Nephron (organoid): ENCODE measurements at regions not wholly inside any gene's neighbourhood (a gene's known extent, or its start where the extent isn't known, plus 50 kb on each side); places are given as distances from the start of the nearest gene placed in this dataset.
A peak's percentile ranks its signal among the peaks of the same experiment; 100 is the strongest.

Source experiments
- H3K27ac Mint-ChIP-seq, 3 experiments: 2 replicates each; pipeline ENCODE4 v1.8.0; 2020; ENCODE audit warnings: mixed read lengths in 3 of 3, mild to moderate bottlenecking in 2 of 3, moderate library complexity in 1 of 3
- H3K27me3 Mint-ChIP-seq: 2 replicates; pipeline ENCODE4 v1.8.0; 2021; ENCODE audit warnings: low read depth, mild to moderate bottlenecking, moderate library complexity, mixed read lengths
- H3K36me3 Mint-ChIP-seq: 2 replicates; pipeline ENCODE4 v1.8.0; 2020; ENCODE audit warnings: low read depth, mixed read lengths
- H3K4me1 Mint-ChIP-seq: 2 replicates; pipeline ENCODE4 v1.8.0; 2020; ENCODE audit warnings: mixed read lengths
- H3K4me3 Mint-ChIP-seq, 3 experiments: 2 replicates each; pipeline ENCODE4 v1.8.0; 2020; ENCODE audit warnings: mild to moderate bottlenecking in 3 of 3, mixed read lengths in 3 of 3, moderate library complexity in 2 of 3
- H3K9me3 Mint-ChIP-seq: 2 replicates; pipeline ENCODE4 v1.8.0; 2020; ENCODE audit warnings: mixed read lengths
- TF ChIP-seq, protein P1 (sequence below), 3 experiments: fragments of 200-600 bp; sonication (generic); IDR thresholded peaks; one replicate each; pipeline ENCODE4 v1.5.0; 2021; ENCODE audit warnings: antibody characterized with exemption in 3 of 3; ENCODE audit not compliant: unreplicated experiment in 3 of 3

DNA sequence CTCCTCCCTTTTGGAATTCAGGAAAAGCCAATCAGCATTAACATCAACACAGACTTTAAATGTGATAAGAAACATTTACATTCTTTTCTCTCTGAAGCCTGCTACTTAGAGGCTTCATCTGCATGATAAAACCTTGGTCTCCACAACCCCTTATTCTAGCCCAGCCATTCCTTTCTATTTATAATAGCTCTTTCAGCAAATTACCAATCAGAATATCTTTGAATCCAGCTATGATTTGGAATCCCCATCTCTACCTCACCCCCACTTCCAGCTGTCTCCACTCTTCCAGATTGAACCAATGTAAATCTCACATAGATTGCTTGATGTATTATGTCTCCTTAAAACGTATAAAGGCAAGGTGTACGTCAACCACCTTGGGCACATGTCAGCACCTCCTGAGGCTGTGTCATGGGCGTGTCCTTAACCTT is 139.7 kb downstream of the TUSC7 start:
- H3K4me3 Mint-ChIP-seq: no peak overlapping the region
- H3K27me3 Mint-ChIP-seq: peaks cover 10% of the 10 kb centered on the region
- no peaks in the 10 kb centered on the region for H3K4me1 Mint-ChIP-seq
- H3K9me3 Mint-ChIP-seq: no peaks in the 10 kb centered on the region
- no peaks in the 10 kb centered on the region for H3K36me3 Mint-ChIP-seq
- TF ChIP-seq, protein P1, sequence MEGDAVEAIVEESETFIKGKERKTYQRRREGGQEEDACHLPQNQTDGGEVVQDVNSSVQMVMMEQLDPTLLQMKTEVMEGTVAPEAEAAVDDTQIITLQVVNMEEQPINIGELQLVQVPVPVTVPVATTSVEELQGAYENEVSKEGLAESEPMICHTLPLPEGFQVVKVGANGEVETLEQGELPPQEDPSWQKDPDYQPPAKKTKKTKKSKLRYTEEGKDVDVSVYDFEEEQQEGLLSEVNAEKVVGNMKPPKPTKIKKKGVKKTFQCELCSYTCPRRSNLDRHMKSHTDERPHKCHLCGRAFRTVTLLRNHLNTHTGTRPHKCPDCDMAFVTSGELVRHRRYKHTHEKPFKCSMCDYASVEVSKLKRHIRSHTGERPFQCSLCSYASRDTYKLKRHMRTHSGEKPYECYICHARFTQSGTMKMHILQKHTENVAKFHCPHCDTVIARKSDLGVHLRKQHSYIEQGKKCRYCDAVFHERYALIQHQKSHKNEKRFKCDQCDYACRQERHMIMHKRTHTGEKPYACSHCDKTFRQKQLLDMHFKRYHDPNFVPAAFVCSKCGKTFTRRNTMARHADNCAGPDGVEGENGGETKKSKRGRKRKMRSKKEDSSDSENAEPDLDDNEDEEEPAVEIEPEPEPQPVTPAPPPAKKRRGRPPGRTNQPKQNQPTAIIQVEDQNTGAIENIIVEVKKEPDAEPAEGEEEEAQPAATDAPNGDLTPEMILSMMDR (IDR thresholded peaks at IDR 0.05; ENCODE audit: unreplicated experiment in 3 of 3): no peak
- H3K27ac Mint-ChIP-seq: no peak overlapping the region

DNA sequence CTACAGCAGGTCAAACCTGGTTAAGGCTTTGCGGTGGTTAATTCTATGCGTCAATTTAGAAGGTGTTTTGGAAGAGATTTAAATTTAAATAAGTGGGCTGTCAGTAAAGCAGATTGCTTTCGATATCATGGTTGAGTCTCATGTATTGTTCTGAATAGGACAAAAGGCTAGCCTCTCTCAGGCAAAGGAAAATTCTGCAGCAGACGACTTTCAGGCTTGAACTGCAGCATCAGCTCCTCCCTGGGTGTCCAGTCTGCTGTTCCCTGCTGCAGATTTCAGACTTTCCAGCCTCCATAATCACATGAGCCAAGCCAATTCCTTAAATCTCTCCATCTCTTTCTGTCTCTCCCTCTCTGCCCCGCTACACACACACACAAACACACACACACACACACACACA is 143.2 kb downstream of the TUSC7 start:
- TF ChIP-seq, protein P1 (IDR thresholded peaks at IDR 0.05; ENCODE audit: unreplicated experiment in 3 of 3): no peak
- no peak overlapping the region for H3K27ac Mint-ChIP-seq
- no peak overlapping the region for H3K4me3 Mint-ChIP-seq
- H3K27me3 Mint-ChIP-seq: peaks cover 10% of the 10 kb centered on the region
- no peaks in the 10 kb centered on the region for H3K4me1 Mint-ChIP-seq
- no peaks in the 10 kb centered on the region for H3K36me3 Mint-ChIP-seq
- H3K9me3 Mint-ChIP-seq: no peaks in the 10 kb centered on the region

GRCh38 chr3:116863270-116863770 is 153.7 kb downstream of the TUSC7 start:
- Mint-ChIP-seq H3K36me3 (no peaks in the 10 kb centered on the region), H3K9me3 (no peaks in the 10 kb centered on the region), H3K27me3 (no peaks in the 10 kb centered on the region), H3K27ac (no peak overlapping the region), H3K4me3 (no peak overlapping the region), H3K4me1 (no peaks in the 10 kb centered on the region)
- TF ChIP-seq, protein P1 (IDR thresholded peaks at IDR 0.05; ENCODE audit: unreplicated experiment in 3 of 3): no peak

GRCh38 chr3:116863822-116864589 is 154.4 kb downstream of the TUSC7 start:
- no peaks in the 10 kb centered on the region for H3K4me1 Mint-ChIP-seq
- H3K27ac Mint-ChIP-seq: no peak overlapping the region
- H3K36me3 Mint-ChIP-seq: no peaks in the 10 kb centered on the region
- H3K9me3 Mint-ChIP-seq: no peaks in the 10 kb centered on the region
- TF ChIP-seq, protein P1 (IDR thresholded peaks at IDR 0.05; ENCODE audit: unreplicated experiment in 3 of 3): peak; percentile 50 to 63 (median 56)
- no peaks in the 10 kb centered on the region for H3K27me3 Mint-ChIP-seq
- H3K4me3 Mint-ChIP-seq: no peak overlapping the region

GRCh38 chr3:116864590-116864927 is 155.0 kb downstream of the TUSC7 start:
- TF ChIP-seq, protein P1 (IDR thresholded peaks at IDR 0.05; ENCODE audit: unreplicated experiment in 3 of 3): peak in 1 of 3 experiments; percentile 5
- H3K27ac Mint-ChIP-seq: no peak overlapping the region

GRCh38 chr3:116870379-116870778 is 160.8 kb downstream of the TUSC7 start:
- no peaks in the 10 kb centered on the region for H3K36me3 Mint-ChIP-seq
- no peaks in the 10 kb centered on the region for H3K27me3 Mint-ChIP-seq
- no peak overlapping the region for H3K4me3 Mint-ChIP-seq

More at GRCh38 chr3:116864590-116864927, 155.0 kb downstream of the TUSC7 start:
- Mint-ChIP-seq H3K9me3 (no peaks in the 10 kb centered on the region), H3K36me3 (no peaks in the 10 kb centered on the region), H3K4me3 (no peak overlapping the region), H3K27me3 (no peaks in the 10 kb centered on the region), H3K4me1 (no peaks in the 10 kb centered on the region)

More at GRCh38 chr3:116870379-116870778, 160.8 kb downstream of the TUSC7 start:
- no peak overlapping the region for H3K27ac Mint-ChIP-seq
- TF ChIP-seq, protein P1 (IDR thresholded peaks at IDR 0.05; ENCODE audit: unreplicated experiment in 3 of 3): no peak
- no peaks in the 10 kb centered on the region for H3K4me1 Mint-ChIP-seq
- no peaks in the 10 kb centered on the region for H3K9me3 Mint-ChIP-seq
